SU-DHL-6 (cell line): ENCODE measurements at regions not wholly inside any gene's neighbourhood (a gene's known extent, or its start where the extent isn't known, plus 50 kb on each side); places are given as distances from the start of the nearest gene placed in this dataset.

ENCODE experiments used
- CTCF ChIP-seq: fragments of 200-600 bp; sonication (generic); IDR thresholded peaks from one replicate; pipeline ENCODE4 v1.5.1; 2017; ENCODE audit warnings: antibody characterized with exemption, mild to moderate bottlenecking, low read length, moderate library complexity; ENCODE audit not compliant: insufficient read depth, poor library complexity, severe bottlenecking
- EZH2phosphoT487 ChIP-seq: fragments of 200-600 bp; sonication (generic), shearing (Covaris generic); conservative IDR thresholded peaks from 2 replicates; pipeline ENCODE4 v1.6.1; 2018; ENCODE audit warnings: mild to moderate bottlenecking, antibody characterized with exemption, low read length, moderate library complexity, mixed read lengths

GRCh38 chr6:156451726-156452125 is 325.5 kb upstream of the ARID1B start:
- TF ChIP-seq CTCF: no peak
- TF ChIP-seq EZH2phosphoT487: no peak
